ENCODE measurements at regions not wholly inside any gene's neighbourhood (a gene's known extent, or its start where the extent isn't known, plus 50 kb on each side); places are given as distances from the start of the nearest gene placed in this dataset.

GRCh38 chr3:28138043-28138610 lies 103.3 kb upstream of the CMC1 start:
- Histone ChIP-seq H3K9me3 (replicated peaks; ENCODE audit: control insufficient read depth, insufficient read depth, low read depth, low read length) (no peaks in the 10 kb centered on the region; the same call in 1 of the 2 replicates), H3K27me3 (ENCODE audit: control insufficient read depth in 2 of 2, insufficient read depth in 2 of 2, low read length in 2 of 2) (no peaks in the 10 kb centered on the region), H3K4me1 (replicated peaks in 1 of 2; ENCODE audit: control insufficient read depth in 2 of 2, insufficient read depth in 2 of 2, low read length in 2 of 2) (no peaks in the 10 kb centered on the region), H2AFZ (ENCODE audit: low read depth, low read length) (no peak overlapping the region), H3K36me3 (ENCODE audit: control insufficient read depth, insufficient read depth, low read length) (no peaks in the 10 kb centered on the region), H3K4me2 (ENCODE audit: insufficient read depth, low read length) (no peak overlapping the region), H3K9me1 (ENCODE audit: control insufficient read depth, insufficient read depth, low read length) (no peaks in the 10 kb centered on the region), H3K9ac (ENCODE audit: insufficient read depth in 1 of 2, low read depth in 2 of 2, low read length in 2 of 2) (no peak overlapping the region), H3K4me3 (no peak overlapping the region), H4K20me1 (replicated peaks; ENCODE audit: control insufficient read depth, insufficient read depth, low read length) (no peaks in the 10 kb centered on the region), H3K79me2 (ENCODE audit: control insufficient read depth, insufficient read depth, low read length) (no peaks in the 10 kb centered on the region), H3K27ac (ENCODE audit: extremely low read depth, low read depth, low read length) (no peak overlapping the region)
- 0% methylated on average over 6 of the region's 6 CpGs for WGBS (ENCODE audit: insufficient coverage, low coverage, missing lambda C conversion rate)
- ChIA-PET POLR2A (no interaction called here), CTCF (ENCODE audit: low intra/inter-chr PET ratio) (no interaction called here)
- in situ Hi-C loops (cut with MboI) (no loop called here), intact Hi-C loops (cut with micrococcal nuclease) (no loop called here)
- no peak for DNase-seq (ENCODE audit: extremely low read depth in 1 of 4, low spot score in 3 of 4)
- no peak for FAIRE-seq
- no peak for TF ChIP-seq TFAM (CRISPR knock-in tag; conservative IDR thresholded peaks at IDR 0.05)
- no peak for TF ChIP-seq TEAD4 (IDR thresholded peaks at IDR 0.05; ENCODE audit: low read length)
- no peak for TF ChIP-seq TEAD4 (CRISPR knock-in tag; IDR thresholded peaks at IDR 0.05; ENCODE audit: borderline replicate concordance)
- no peak for TF ChIP-seq NR2F6 (CRISPR knock-in tag; IDR thresholded peaks at IDR 0.05)
- no peak for TF ChIP-seq THRAP3 (IDR thresholded peaks at IDR 0.05; ENCODE audit: borderline replicate concordance)
- TF ChIP-seq GATA2 (CRISPR knock-in tag; IDR thresholded peaks at IDR 0.05), result no peak
- no peak for TF ChIP-seq NCOA6 (IDR thresholded peaks at IDR 0.05)
- TF ChIP-seq SIRT6 (IDR thresholded peaks at IDR 0.05; ENCODE audit: low read depth, low read length), result no peak
- no peak for TF ChIP-seq ZNF347 (CRISPR knock-in tag; IDR thresholded peaks at IDR 0.05; ENCODE audit: low read depth)
- TF ChIP-seq ZNF551 (CRISPR knock-in tag; IDR thresholded peaks at IDR 0.05), result no peak
- no peak for TF ChIP-seq POLR2AphosphoS5 (IDR thresholded peaks at IDR 0.05; ENCODE audit: control insufficient read depth, insufficient read depth, low read depth, low read length)
- TF ChIP-seq XRCC4 (IDR thresholded peaks at IDR 0.05; ENCODE audit: extremely low read depth, insufficient read depth, insufficient read length), result no peak
- TF ChIP-seq PYGO2 (tag; IDR thresholded peaks at IDR 0.05), result no peak
- no peak for TF ChIP-seq PRMT5 (CRISPR knock-in tag; IDR thresholded peaks at IDR 0.05)
- no peak for TF ChIP-seq CREB3L1 (IDR thresholded peaks at IDR 0.05; ENCODE audit: borderline replicate concordance, low read depth)
- TF ChIP-seq ZFP1 (CRISPR knock-in tag; IDR thresholded peaks at IDR 0.05), result no peak
- no peak for TF ChIP-seq RBM34 (IDR thresholded peaks at IDR 0.05; ENCODE audit: borderline replicate concordance, insufficient read depth, low read length)
- TF ChIP-seq POLR2G (IDR thresholded peaks at IDR 0.05; ENCODE audit: low read depth, low read length), result no peak
- TF ChIP-seq ZFP30 (CRISPR knock-in tag; IDR thresholded peaks at IDR 0.05; ENCODE audit: borderline replicate concordance), result no peak
- no peak for TF ChIP-seq DACH1 (IDR thresholded peaks at IDR 0.05; ENCODE audit: partially characterized antibody)
- no peak for TF ChIP-seq BCOR (IDR thresholded peaks at IDR 0.05)
- ATAC-seq, result no peak
- no TSS peak for BruUV-seq (replicated peaks)

Data from K562 (cell line).